ENCODE measurements at regions not wholly inside any gene's neighbourhood (a gene's known extent, or its start where the extent isn't known, plus 50 kb on each side); places are given as distances from the start of the nearest gene placed in this dataset.

GRCh38 chr1:69278923-69279322, 288.8 kb upstream of the LRRC7 start:
- TF ChIP-seq CTCF (IDR thresholded peaks at IDR 0.05; ENCODE audit: low read length) = no peak
- no peak for TF ChIP-seq EZH2 (IDR thresholded peaks at IDR 0.05; ENCODE audit: borderline replicate concordance, low read length)
